22Rv1 (cell line): ENCODE measurements at regions not wholly inside any gene's neighbourhood (a gene's known extent, or its start where the extent isn't known, plus 50 kb on each side); places are given as distances from the start of the nearest gene placed in this dataset.

Source experiments
- CTCF ChIP-seq: fragments of 450-650 bp; IDR thresholded peaks from 2 replicates; pipeline ENCODE4 v1.5.1; 2017; ENCODE audit warnings: mild to moderate bottlenecking
- ZFX ChIP-seq: fragments of 450-650 bp; IDR thresholded peaks from 2 replicates; pipeline ENCODE4 v1.6.1; 2017; ENCODE audit warnings: antibody characterized with exemption, borderline replicate concordance

- TF ChIP-seq CTCF (no peak), ZFX (no peak)
These were observed 234.2 kb upstream of the ASIC2 start for GRCh38 chr17:33527290-33527689.
